Raji (cell line): ENCODE measurements at regions not wholly inside any gene's neighbourhood (a gene's known extent, or its start where the extent isn't known, plus 50 kb on each side); places are given as distances from the start of the nearest gene placed in this dataset.

Experiments used
- POLR2A ChIP-seq: IDR thresholded peaks from 2 replicates; pipeline ENCODE4 v1.6.1; 2011; ENCODE audit warnings: low read depth, low read length, control low read depth; ENCODE audit not compliant: insufficient read depth

DNA sequence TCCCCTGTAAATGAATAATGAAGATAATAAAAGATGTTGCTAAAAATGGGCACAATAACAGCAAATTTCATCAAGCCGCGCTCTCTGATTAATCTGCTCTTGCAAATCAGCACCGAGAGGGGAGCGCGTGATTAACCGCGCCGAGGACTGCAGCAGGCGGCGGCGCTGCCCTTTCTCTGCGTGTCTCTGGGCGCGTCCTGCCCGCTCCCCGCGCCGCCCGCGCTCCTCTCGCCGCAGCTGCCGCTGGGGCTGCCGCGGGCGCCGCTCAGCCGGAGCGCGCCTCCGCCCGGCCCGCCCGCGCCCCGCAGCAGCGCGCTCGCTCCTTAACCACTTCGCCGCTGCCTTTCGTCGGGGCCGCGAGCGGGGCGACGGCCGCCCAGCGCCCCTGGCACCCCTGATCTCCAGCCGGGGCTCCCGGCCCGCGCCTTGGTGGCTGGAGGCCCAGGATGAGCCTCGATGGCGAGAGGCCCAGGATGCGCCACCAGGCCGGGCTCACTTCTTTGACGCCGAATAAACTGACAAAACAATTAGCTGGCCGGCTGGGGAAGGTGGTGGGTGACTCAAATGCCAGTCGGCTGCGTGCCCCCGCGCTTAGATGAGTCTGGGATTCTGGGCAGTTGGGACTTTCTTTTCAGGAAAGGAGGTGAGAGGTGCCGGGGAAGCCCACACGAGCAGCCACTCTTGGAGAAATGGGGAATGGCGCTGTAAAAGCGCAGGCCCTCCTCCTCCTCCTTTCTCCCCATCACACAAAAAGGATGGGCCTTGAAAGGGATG is 221.4 kb upstream of the PKN2 start:
- no peak for TF ChIP-seq POLR2A

DNA sequence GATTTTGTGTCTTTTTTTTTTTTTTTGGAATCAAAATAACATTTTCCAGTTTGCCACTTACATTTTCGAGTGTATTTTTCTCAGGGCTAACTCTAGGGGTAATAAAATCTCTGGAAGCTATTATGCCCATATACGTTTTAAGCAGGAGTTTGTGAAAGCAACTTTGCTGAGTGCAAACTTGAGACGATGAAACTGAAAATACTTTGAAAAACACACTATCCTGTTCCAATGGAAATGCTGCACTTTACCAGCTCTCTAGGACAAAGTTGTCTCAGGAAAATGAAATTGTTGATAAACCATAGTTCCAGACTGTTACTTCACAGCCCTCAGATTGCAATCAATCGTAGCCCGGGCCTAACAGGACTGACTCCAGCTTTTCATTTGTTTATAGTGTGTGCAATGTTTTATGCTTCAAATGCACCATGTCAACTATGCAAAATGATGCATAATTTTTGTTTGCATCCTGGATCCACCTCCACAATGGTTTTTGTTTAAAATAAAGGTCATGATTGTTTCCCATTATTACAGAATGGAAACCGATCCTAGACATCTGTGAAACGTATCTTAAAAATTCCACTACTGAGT is 220.6 kb upstream of the PKN2 start:
- TF ChIP-seq POLR2A = no peak

DNA sequence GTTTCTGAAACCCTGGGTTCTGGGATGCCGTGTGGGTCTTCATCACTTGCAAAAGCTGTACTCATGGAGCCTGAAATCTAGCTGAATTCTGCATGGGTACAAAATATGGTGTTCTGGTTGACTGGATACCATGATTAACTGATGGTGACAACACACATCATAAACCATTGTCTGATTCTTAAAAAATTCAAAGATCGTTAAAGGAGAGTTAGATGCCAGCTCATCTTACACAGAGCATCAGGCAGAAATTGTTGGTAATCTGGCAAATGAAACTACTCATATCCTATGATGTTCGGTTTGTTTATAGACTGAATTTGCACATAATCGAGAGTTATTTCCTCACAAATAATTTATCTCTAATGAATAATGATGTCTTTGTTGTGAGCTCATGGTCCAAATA is 218.1 kb upstream of the PKN2 start:
- TF ChIP-seq POLR2A = no peak

DNA sequence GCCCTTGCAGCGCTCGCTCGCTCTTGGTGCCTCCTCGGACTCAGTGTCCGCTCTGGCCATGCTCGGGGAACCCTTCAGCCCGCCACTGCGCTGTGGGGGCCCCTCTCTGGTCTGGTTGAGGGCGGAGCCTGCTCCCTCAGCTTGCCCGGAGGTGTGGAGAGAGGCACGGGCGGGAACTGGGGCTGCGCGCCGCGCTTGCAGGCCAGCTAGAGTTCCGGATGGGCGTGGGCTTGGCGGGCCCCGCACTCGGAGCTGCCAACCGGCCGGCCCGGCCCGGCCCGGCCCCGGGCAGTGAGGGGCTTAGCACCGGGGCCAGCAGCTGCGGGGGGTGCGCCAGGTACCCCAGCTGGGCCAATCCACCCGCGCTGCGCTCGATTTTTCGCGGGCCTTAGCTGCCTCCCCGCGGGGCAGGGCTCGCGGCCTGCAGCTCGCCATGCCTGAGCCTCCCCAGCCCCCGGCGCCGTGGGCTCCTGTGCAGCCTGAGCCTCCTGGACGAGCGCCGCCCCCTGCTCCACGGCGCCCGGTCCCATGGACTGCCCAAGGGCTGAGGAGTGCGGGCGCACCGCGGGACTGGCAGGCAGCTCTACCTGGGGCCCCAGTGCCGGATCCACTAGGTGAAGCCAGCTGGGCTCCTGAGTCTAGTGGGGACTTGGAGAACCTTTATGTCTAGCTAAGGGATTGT is 217.0 kb upstream of the PKN2 start:
- no peak for TF ChIP-seq POLR2A

DNA sequence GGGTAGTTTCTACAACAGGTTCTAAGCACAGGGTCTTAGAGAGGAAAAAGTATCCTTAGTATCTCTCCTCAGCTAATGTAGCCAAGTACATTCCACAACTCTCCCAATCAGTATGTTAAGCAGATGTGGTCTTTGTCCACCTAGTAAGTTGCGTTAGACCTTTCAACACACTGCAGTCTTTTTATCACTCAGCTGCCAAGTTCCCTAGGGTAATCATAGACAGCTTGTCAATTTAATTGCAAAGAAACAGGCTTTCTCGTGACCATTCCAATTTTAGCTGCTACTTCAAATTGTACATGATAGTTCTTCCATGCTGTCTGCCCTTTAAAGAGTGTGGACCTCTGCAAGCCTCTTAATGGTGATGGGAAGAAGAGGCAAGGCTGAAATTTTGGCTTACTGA is 211.8 kb upstream of the PKN2 start:
- TF ChIP-seq POLR2A = no peak

DNA sequence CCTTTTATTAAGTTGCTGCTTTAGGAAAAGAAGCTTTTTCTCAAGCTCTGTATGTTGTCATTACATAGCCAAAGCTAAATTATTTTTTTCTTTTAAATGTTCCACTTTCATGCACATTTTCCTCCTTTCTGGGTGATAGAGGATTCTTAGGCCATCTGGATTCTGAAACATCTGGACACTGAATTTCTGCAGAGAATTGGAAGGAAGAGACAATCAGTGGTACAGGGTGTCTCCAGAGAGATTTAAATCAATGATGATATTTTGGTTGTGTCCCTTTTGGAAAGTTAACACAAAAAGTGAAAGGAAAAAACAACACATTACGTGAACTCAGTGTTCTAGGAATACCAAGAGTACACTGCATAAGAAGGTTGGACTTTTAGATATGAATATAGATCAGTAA is 211.4 kb upstream of the PKN2 start:
- no peak for TF ChIP-seq POLR2A

DNA sequence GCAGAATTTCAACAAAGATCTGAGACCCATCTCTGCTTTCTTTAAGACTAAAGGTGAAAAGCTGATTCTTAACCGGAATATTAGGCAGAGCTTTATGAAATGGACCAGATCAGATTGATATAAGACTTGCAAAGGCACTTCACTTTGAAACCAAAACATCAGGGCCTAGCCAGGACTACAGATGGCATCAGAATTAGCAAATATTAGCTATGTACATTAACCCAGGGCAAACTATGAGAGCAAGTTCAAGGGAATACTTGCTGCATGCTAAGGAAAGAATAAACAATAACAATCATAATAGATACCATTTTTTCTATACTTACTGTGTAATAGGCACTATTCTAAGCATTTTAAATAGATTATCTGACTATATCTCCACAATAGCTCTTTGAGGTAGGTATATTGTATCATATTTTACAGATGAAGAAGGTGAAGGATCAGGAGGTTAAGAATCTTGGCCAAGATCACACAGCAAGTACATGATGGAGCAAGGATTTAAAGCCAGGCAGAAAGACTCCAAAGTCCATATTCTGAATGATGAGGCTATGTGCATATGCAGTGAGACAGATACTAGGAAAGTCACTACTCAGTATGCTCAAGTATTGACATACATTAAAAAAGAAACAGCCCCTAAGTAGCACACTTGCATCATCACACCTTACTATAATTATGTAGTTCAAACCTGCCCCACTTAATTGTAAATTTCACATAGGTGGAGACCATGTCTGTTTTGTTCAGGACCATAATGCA is 209.3 kb upstream of the PKN2 start:
- no peak for TF ChIP-seq POLR2A

DNA sequence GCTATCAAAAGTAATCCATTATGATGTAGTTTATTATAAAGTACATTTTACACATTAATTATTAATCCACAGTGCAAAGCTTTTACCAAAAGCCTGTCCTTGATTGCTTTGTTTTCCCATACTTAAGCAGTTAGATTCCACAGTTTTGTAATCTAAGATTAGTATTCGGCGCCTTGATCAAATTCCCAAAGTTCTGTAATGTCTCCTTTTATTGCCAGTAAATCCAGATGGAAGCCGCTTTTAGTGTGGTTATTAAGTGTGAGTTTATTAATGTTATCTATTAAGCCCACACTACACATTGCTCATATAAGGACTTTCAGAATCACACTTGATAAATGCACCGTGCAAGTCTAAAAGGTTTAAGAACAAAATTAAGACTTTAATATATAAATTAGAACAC is 199.2 kb upstream of the PKN2 start:
- no peak for TF ChIP-seq POLR2A

DNA sequence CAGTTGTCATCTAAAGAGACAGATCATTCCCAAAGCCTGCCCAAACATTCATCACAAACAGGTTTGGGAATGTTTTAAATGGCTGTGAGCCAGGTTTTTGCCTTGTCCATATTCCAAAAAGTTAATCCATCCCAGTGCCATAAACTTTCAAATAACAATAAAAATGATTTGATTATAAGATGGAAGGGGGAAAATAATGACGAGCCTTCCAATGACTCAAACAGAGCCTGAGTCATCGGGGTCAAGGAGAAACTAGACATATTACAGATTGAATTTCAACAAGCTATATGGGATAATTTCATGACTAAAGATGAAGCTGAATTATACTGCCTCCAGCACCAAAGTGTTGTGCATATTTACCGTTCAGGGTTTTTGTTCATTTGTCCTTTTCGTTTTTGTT is 195.8 kb upstream of the PKN2 start:
- no peak for TF ChIP-seq POLR2A

DNA sequence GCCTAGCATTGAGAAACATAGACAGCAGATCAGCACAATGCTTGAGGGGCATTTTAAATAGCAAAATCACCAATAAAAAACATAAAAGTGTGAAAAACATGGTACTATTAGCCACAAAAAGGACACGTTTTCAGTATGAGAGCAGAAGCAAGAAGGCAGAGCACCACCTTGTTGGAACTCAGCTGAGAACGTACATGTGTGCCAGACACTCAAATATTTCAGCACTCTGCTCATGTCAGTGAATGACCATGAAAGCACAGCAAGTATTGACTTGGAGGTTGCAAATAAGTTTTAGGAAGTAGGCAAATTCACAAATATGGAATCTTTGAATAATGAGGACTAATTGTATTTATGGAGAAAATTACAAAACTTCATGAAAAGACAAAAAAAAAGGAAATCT is 193.4 kb upstream of the PKN2 start:
- no peak for TF ChIP-seq POLR2A

DNA sequence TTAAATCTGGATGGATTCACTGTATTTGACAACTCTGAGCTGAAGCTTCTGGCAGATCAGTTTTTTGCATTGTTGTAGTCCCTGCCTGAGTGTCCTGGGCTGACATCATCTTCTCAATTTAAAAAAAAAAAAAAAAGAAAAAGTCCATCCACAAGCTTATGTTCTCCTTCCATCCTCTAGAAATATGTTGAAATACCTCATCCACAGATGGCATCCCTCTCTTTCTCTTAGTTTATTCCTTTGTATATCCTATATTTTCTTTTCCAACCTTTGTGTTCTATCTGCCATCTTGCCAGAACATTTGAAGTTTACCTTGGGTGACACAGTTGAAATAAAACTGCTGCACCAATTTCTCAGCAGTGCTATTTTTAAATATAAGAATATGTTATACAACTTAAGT is 184.4 kb upstream of the PKN2 start:
- no peak for TF ChIP-seq POLR2A

DNA sequence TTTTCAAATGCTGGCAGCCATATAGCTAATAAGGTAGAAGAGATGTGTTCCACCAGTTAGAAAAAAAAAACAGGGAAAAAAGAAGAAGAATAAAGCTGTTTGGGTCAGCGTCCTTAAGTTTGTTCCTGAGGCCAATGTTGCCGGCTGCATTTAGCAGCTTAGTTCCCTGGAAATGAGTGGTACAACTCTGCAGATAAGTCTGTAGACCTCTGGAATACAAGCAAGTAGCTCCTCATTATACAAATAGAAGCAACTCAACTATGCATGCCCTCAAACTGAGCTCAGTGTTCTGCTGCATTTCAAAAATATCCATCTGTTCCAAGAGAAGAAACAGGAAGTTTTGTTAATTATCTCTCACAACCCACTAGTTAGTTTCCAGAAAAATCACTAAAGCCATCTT is 181.2 kb upstream of the PKN2 start:
- no peak for TF ChIP-seq POLR2A

DNA sequence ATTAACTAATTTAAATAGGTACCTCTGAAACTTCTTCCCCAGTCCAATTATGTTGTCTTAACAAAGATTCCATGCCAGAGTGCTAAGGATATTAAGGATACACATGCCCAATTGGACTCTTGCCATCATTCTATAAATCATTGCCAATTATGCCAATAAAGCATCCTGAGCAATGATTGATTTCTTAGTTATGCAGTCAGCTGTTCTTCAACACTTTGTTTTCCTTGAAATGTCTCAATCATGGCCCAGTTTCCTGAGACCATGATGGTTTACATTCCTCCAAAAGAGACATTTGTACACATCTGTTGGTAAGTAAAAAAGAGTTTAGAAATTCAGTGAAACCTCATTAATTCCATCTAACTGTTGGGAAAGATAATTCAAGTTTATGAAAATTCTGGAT is 180.4 kb upstream of the PKN2 start:
- no peak for TF ChIP-seq POLR2A

DNA sequence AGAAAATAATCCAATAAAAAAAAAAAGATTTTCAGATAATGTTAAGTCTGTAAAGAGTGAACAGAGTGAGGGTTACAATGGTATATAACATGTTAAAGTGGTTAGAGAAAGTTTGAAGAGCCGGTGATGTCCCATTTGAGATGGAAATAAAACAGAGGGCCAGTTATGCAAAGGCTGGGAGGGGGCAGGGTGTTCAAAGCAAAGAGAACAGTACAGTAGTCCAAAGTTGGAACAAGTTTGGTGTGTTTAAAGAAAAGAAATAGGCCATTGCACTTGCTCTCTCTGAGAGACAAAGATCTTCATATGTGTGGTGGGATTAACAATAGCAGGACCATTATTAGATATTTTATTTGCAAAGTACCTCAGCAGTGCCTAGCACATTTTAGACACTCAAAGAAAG is 179.5 kb upstream of the PKN2 start:
- no peak for TF ChIP-seq POLR2A

DNA sequence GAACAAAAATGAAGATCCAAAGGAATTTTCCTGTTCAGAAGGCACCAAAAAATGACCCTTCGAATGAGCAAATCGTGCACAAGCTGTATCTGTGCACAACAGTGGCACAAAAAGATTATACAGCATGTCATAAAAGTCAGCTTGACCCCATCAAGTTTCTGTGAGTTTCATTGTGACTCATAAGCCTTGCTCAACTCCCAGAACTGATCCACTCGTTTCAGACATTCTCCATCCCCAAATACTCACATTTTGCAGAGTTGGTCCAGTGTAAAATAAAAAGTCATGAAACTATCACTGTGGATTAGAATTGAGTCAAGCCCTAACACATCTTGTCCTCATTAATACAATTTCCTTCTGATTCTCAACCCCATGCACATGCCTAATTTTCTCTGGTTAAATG is 174.7 kb upstream of the PKN2 start:
- no peak for TF ChIP-seq POLR2A
